BLaER1 treated with 17β-estradiol and CSF1 and Interleukin-3, amounts not matched to agents 10 nM and 100 nM (cell line): ENCODE measurements at regions not wholly inside any gene's neighbourhood (a gene's known extent, or its start where the extent isn't known, plus 50 kb on each side); places are given as distances from the start of the nearest gene placed in this dataset.
A peak's percentile ranks its signal among the peaks of the same experiment; 100 is the strongest.

ENCODE experiments used
- H3K27ac ChIP-seq, 11 experiments: shearing (Covaris generic); formaldehyde crosslinking; 2 replicates each; pipeline ENCODE4 v1.8.1; 2022
- H3K27me3 ChIP-seq, 11 experiments: shearing (Covaris generic); formaldehyde crosslinking; 2 replicates each; pipeline ENCODE4 v1.8.1; 2022
- H3K36me3 ChIP-seq, 11 experiments: shearing (Covaris generic); formaldehyde crosslinking; 2 replicates each; pipeline ENCODE4 v1.8.1; 2022
- H3K4me1 ChIP-seq, 10 experiments: shearing (Covaris generic); formaldehyde crosslinking; 2 replicates each; pipeline ENCODE4 v1.8.1; 2022
- H3K4me2 ChIP-seq, 11 experiments: shearing (Covaris generic); formaldehyde crosslinking; 2 replicates each; pipeline ENCODE4 v1.8.1; 2022
- H3K4me3 ChIP-seq, 10 experiments: shearing (Covaris generic); formaldehyde crosslinking; 2 replicates each; pipeline ENCODE4 v1.8.1; 2022
- H3K9ac ChIP-seq, 11 experiments: shearing (Covaris generic); formaldehyde crosslinking; 2 replicates each; pipeline ENCODE4 v1.8.1; 2022
- H3K9me3 ChIP-seq, 11 experiments: shearing (Covaris generic); formaldehyde crosslinking; replicated peaks in 1 of 11; 2 replicates each; pipeline ENCODE4 v1.8.1; 2022
- H4K20me1 ChIP-seq, 11 experiments: shearing (Covaris generic); formaldehyde crosslinking; 2 replicates each; pipeline ENCODE4 v1.8.1; 2022
- Cebpa-rat ChIP-seq, 11 experiments: shearing (Covaris generic); IDR thresholded peaks; 2 replicates each; pipeline ENCODE4 v1.8.1; 2022

GRCh38 chr16:86965840-86966550 is 351.2 kb downstream of the C16orf95 start:
- H4K20me1 ChIP-seq: no peaks in the 10 kb centered on the region
- TF ChIP-seq Cebpa-rat (IDR thresholded peaks at IDR 0.05): no peak
- no peaks in the 10 kb centered on the region for H3K27me3 ChIP-seq
- H3K4me2 ChIP-seq: no peak overlapping the region
- no peak overlapping the region for H3K9ac ChIP-seq
- no peaks in the 10 kb centered on the region for H3K9me3 ChIP-seq
- H3K36me3 ChIP-seq: no peaks in the 10 kb centered on the region
- no peak overlapping the region for H3K4me3 ChIP-seq
- H3K4me1 ChIP-seq: peaks cover 0 to 9% (median under 1%) of the 10 kb centered on the region in 10 experiments; a peak in 6 of 20 replicates
- no peak overlapping the region for H3K27ac ChIP-seq

GRCh38 chr16:86966777-86967176 is 350.4 kb downstream of the C16orf95 start:
- Histone ChIP-seq H3K4me1 (peaks cover 0 to 15% (median 6%) of the 10 kb centered on the region in 10 experiments; a peak in 7 of 20 replicates), H3K27me3 (no peaks in the 10 kb centered on the region), H3K36me3 (no peaks in the 10 kb centered on the region), H3K4me2 (no peak overlapping the region), H3K9me3 (no peaks in the 10 kb centered on the region; a peak in 1 of 22 replicates), H3K27ac (no peak overlapping the region), H3K9ac (no peak overlapping the region), H3K4me3 (no peak overlapping the region), H4K20me1 (no peaks in the 10 kb centered on the region)
- TF ChIP-seq Cebpa-rat (IDR thresholded peaks at IDR 0.05): no peak

DNA sequence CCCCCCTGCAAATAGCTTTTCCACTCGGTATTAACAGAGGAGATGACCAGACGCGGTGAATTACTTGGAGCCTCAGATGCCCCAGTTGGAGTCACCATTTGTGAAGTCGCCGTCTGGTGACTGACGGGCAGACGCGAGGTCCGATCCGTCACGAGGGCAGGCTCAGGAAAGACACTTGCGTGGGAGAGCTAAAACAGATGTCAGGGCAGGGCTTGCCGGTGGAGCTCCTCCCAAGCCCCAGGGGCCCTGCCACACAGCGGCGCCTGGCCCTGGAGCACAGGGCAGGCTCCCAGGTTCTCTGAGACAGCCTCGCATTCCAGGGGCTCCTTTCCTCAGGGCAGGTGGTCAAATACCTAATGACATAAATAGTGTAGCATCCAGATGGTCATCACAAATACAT is 348.3 kb downstream of the C16orf95 start:
- H3K4me2 ChIP-seq: no peak overlapping the region
- no peak overlapping the region for H3K9ac ChIP-seq
- no peaks in the 10 kb centered on the region for H3K27me3 ChIP-seq
- peaks cover 0 to 5% (median 0%) of the 10 kb centered on the region in 11 experiments; a peak in 3 of 22 replicates for H3K9me3 ChIP-seq
- H3K36me3 ChIP-seq: no peaks in the 10 kb centered on the region
- H3K27ac ChIP-seq: no peak overlapping the region
- H3K4me3 ChIP-seq: no peak overlapping the region
- no peak for TF ChIP-seq Cebpa-rat (IDR thresholded peaks at IDR 0.05)
- peaks cover 0 to 15% (median 6%) of the 10 kb centered on the region in 10 experiments; a peak in 7 of 20 replicates for H3K4me1 ChIP-seq
- H4K20me1 ChIP-seq: no peaks in the 10 kb centered on the region

- Histone ChIP-seq H3K4me1 (peaks cover 0 to 15% (median 6%) of the 10 kb centered on the region in 10 experiments; a peak in 7 of 20 replicates), H3K27me3 (no peaks in the 10 kb centered on the region), H3K36me3 (no peaks in the 10 kb centered on the region), H3K9ac (no peak overlapping the region), H3K4me3 (no peak overlapping the region), H4K20me1 (no peaks in the 10 kb centered on the region), H3K9me3 (peaks cover 0 to 11% (median 0%) of the 10 kb centered on the region in 11 experiments; a peak in 3 of 22 replicates), H3K4me2 (no peak overlapping the region), H3K27ac (no peak overlapping the region)
- no peak for TF ChIP-seq Cebpa-rat (IDR thresholded peaks at IDR 0.05)
Measured at GRCh38 chr16:86969716-86970115, 347.5 kb downstream of the C16orf95 start.

- H3K4me1 ChIP-seq: peaks cover 0 to 15% (median 6%) of the 10 kb centered on the region in 10 experiments; a peak in 8 of 20 replicates
- H3K4me2 ChIP-seq: no peak overlapping the region
- H3K9ac ChIP-seq: no peak overlapping the region
- H4K20me1 ChIP-seq: no peaks in the 10 kb centered on the region
- no peaks in the 10 kb centered on the region for H3K36me3 ChIP-seq
- TF ChIP-seq Cebpa-rat (IDR thresholded peaks at IDR 0.05): no peak
- H3K27me3 ChIP-seq: no peaks in the 10 kb centered on the region
- no peak overlapping the region for H3K4me3 ChIP-seq
- no peak overlapping the region for H3K27ac ChIP-seq
- peaks cover 0 to 11% (median 0%) of the 10 kb centered on the region in 11 experiments; a peak in 3 of 22 replicates for H3K9me3 ChIP-seq
Measured at GRCh38 chr16:86970279-86970678, 346.9 kb downstream of the C16orf95 start.

- H3K4me2 ChIP-seq: peak overlapping the region in 2 of 11 experiments; percentile 13 to 38; a peak in 3 of 22 replicates
- peaks cover 0 to 15% (median 6%) of the 10 kb centered on the region in 10 experiments; a peak in 8 of 20 replicates for H3K4me1 ChIP-seq
- no peak overlapping the region for H3K4me3 ChIP-seq
- no peak overlapping the region for H3K9ac ChIP-seq
- H3K9me3 ChIP-seq: peaks cover 0 to 11% (median 0%) of the 10 kb centered on the region in 11 experiments; a peak in 3 of 22 replicates
- no peaks in the 10 kb centered on the region for H4K20me1 ChIP-seq
- H3K27me3 ChIP-seq: no peaks in the 10 kb centered on the region
- no peak for TF ChIP-seq Cebpa-rat (IDR thresholded peaks at IDR 0.05)
- H3K27ac ChIP-seq: no peak overlapping the region
- no peaks in the 10 kb centered on the region for H3K36me3 ChIP-seq
Measured at GRCh38 chr16:86970726-86971125, 346.5 kb downstream of the C16orf95 start.

- peaks cover 0 to 15% (median 5%) of the 10 kb centered on the region in 10 experiments; a peak in 8 of 20 replicates for H3K4me1 ChIP-seq
- H3K27ac ChIP-seq: peak overlapping the region in 1 of 11 experiments; percentile 22; a peak in 2 of 22 replicates
- no peaks in the 10 kb centered on the region for H3K27me3 ChIP-seq
- peaks cover 0 to 11% (median 0%) of the 10 kb centered on the region in 11 experiments; a peak in 3 of 22 replicates for H3K9me3 ChIP-seq
- no peak overlapping the region for H3K4me3 ChIP-seq
- no peak for TF ChIP-seq Cebpa-rat (IDR thresholded peaks at IDR 0.05)
- no peak overlapping the region for H3K9ac ChIP-seq
- H3K36me3 ChIP-seq: no peaks in the 10 kb centered on the region
- no peaks in the 10 kb centered on the region for H4K20me1 ChIP-seq
- H3K4me2 ChIP-seq: peak overlapping the region in 4 of 11 experiments; percentile 13 to 43 (median 40); a peak in 7 of 22 replicates
Measured at GRCh38 chr16:86971251-86971650, 345.9 kb downstream of the C16orf95 start.

DNA sequence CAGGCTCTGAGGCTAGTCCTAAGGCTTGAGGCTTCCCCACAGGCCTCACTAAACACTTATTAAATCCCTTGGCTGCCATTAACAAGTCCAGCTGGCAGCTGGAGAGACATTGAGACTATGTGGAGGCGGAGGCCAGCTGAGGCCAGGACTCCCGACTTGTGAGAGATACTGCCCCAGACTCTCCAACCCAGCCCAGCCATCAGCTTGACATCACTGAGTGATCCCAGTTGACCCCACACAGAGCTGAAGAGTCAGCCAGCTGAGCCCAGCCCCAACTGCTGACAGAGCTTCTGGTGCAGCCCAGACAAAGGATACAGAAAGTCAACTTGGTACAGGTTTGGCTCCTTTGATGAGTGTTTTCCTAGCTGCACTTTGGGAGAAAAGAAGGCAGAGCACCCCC is 343.1 kb downstream of the C16orf95 start:
- H3K4me3 ChIP-seq: no peak overlapping the region
- peaks cover 0 to 8% (median 5%) of the 10 kb centered on the region in 10 experiments; a peak in 6 of 20 replicates for H3K4me1 ChIP-seq
- peaks cover 0 to 11% (median 0%) of the 10 kb centered on the region in 11 experiments; a peak in 3 of 22 replicates for H3K9me3 ChIP-seq
- no peak for TF ChIP-seq Cebpa-rat (IDR thresholded peaks at IDR 0.05)
- H3K9ac ChIP-seq: no peak overlapping the region
- H3K27ac ChIP-seq: no peak overlapping the region
- no peaks in the 10 kb centered on the region for H3K36me3 ChIP-seq
- no peak overlapping the region for H3K4me2 ChIP-seq
- H3K27me3 ChIP-seq: no peaks in the 10 kb centered on the region
- no peaks in the 10 kb centered on the region for H4K20me1 ChIP-seq

- H3K9ac ChIP-seq: no peak overlapping the region
- no peaks in the 10 kb centered on the region for H3K27me3 ChIP-seq
- no peak overlapping the region for H3K4me3 ChIP-seq
- no peak overlapping the region for H3K4me2 ChIP-seq
- H4K20me1 ChIP-seq: no peaks in the 10 kb centered on the region
- H3K9me3 ChIP-seq: peaks cover 0 to 11% (median 0%) of the 10 kb centered on the region in 11 experiments; a peak in 3 of 22 replicates
- H3K4me1 ChIP-seq: peaks cover 0 to 8% (median 5%) of the 10 kb centered on the region in 10 experiments; a peak in 6 of 20 replicates
- TF ChIP-seq Cebpa-rat (IDR thresholded peaks at IDR 0.05): no peak
- H3K36me3 ChIP-seq: no peaks in the 10 kb centered on the region
- H3K27ac ChIP-seq: no peak overlapping the region
Measured at GRCh38 chr16:86975445-86975844, 341.7 kb downstream of the C16orf95 start.
